SK-N-SH treated with all-trans-retinoic acid at 6 μM for 48 hours (cell line): ENCODE measurements at regions not wholly inside any gene's neighbourhood (a gene's known extent, or its start where the extent isn't known, plus 50 kb on each side); places are given as distances from the start of the nearest gene placed in this dataset.

Source experiments
- CREB5 ChIP-seq: fragments of 250-450 bp; sonication (Bioruptor Pico); IDR thresholded peaks from 2 replicates; pipeline ENCODE4 v1.5.1; 2020; ENCODE audit warnings: low read depth, mild to moderate bottlenecking, moderate library complexity
- CSDC2 ChIP-seq: fragments of 250-450 bp; sonication (Bioruptor Pico); IDR thresholded peaks from 2 replicates; pipeline ENCODE4 v1.5.0; 2020; ENCODE audit warnings: mild to moderate bottlenecking, moderate library complexity
- OSR1 ChIP-seq: fragments of 250-450 bp; sonication (Bioruptor Pico); IDR thresholded peaks from 2 replicates; pipeline ENCODE4 v1.8.0; 2022; ENCODE audit warnings: moderate library complexity, mild to moderate bottlenecking, inconsistent platforms
- POU6F1 ChIP-seq: fragments of 250-450 bp; sonication (Bioruptor Pico); IDR thresholded peaks from 2 replicates; pipeline ENCODE4 v1.8.0; 2021; ENCODE audit warnings: low read depth, mild to moderate bottlenecking, moderate library complexity, borderline replicate concordance
- ZC3H10 ChIP-seq: fragments of 250-450 bp; sonication (Bioruptor Pico); IDR thresholded peaks from 2 replicates; pipeline ENCODE4 v1.5.1; 2021; ENCODE audit warnings: mild to moderate bottlenecking, moderate library complexity

GRCh38 chr1:239765163-239765562 is 326.5 kb upstream of the FMN2 start:
- TF ChIP-seq CSDC2 (no peak), CREB5 (CRISPR knock-in tag) (no peak), OSR1 (no peak), POU6F1 (CRISPR knock-in tag) (no peak), ZC3H10 (CRISPR knock-in tag) (no peak)
